GM19043 (cell line): ENCODE measurements at regions not wholly inside any gene's neighbourhood (a gene's known extent, or its start where the extent isn't known, plus 50 kb on each side); places are given as distances from the start of the nearest gene placed in this dataset.

ENCODE experiments used
- ATAC-seq: cut with Tn5 transposase; IDR thresholded peaks from one replicate; pipeline ENCODE4 v1.9.1; 2021; ENCODE audit warnings: low read depth; ENCODE audit not compliant: unreplicated experiment

DNA sequence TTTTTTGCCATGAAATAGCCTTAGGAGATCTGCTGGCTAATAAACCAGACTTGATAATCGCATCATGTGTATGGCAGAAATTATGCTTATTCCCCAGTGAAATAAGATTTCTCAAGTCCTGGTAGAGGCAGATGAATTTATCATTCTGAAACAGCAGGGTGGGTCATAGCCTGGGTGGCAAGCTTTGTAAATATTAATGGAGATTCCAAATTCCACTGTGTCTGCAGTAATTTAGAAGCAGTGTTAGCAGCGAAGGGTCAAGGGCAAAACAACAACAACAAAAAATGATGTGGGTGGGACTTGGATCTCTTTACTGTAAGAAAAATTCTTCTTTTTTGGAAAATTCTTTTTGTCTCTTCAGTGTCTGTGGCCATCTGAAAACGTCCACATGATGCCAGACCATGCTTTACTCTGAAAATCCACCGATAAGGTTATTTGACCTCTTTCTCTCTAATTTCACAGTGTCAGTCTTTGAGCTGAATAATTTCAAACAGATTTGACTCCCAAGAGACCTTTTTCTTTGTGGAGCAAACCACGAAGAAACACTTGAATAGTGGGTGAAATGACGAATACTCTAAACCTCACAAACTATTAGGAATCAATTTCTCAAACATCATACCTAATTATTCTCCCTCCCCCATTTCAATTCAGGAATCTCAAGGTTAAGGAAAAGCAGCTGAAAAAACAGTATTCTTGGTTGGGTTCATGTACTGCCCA is 106.0 kb upstream of the RPS23 start:
- no peak for ATAC-seq

DNA sequence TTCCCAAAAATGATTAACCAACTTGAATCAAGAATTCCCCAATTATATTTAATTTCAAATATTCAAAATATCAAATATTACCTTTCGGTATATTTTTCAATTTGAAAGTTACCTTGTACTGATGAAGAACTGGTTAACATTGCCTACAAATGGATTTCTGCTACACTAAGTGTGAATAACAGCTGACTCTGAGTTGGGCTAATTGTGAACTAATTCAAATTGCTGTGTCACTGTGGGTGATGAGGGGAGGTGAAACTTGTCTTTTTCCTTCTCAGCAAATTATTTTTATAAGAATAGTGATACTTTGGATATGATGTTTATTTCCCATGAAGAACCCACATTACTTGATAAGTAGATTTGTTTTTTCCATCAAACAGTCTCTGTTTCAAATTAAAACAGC is 103.4 kb upstream of the RPS23 start:
- ATAC-seq, result no peak

GRCh38 chr5:82376307-82376706 is 98.2 kb upstream of the RPS23 start:
- no peak for ATAC-seq

DNA sequence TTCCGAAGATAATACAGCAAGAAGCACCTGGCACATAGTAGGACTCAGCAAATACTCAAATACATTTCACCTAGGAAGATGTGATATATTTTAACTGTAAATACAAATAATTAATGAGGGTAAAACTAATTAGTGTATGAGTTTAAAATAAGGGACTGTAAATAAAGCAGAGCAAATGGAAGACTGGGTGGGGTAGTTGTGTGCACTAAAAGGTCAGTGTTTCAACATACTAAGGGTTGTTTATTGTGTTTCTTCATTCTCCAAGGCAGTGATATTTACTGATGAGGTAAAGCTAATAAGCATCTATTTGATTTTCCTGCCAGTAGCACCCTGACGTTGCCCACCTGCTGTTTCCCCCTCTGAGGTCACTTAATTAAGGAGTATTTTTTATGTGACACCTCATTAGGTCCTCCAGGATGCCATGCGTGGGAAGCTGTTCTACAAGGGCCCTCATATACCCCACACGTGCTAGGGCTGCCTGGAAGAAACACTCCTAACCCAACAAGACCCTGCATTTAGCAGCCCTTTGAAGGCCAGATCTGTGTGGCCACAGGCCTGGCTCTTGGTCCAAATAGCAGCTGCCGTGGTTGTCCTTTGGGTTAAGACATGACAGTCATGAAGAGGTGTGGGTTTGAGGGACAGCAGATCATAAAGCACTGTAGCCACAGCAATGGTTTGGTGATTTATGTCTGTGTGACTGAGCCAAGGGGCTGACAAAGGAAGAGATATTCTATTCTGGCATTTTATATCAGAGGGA is 97.5 kb upstream of the RPS23 start:
- ATAC-seq, result no peak

- no peak for ATAC-seq
Observed at GRCh38 chr5:82374637-82375036, 96.5 kb upstream of the RPS23 start.

GRCh38 chr5:82367930-82368329 is 89.8 kb upstream of the RPS23 start:
- ATAC-seq, result no peak

- no peak for ATAC-seq
Observed at GRCh38 chr5:82365744-82366228, 87.6 kb upstream of the RPS23 start.

DNA sequence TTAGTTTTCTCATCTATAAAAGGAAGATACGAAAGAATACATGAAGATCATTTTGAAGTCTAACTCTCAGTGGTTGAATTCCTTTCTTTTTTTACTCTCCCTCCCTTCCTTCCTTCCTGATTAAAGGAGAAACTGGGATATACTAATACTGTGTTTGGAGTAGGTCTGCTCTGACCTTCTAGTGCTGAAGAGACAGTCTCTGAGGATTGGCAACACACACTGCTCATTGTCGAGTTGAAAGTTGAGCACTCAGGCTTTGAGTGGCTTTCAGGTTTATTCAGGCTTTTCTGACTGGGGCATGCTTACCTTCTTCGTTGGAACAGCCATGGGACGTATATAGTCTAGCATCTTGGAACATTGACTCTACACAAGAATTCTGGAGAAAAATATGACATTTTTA is 86.9 kb upstream of the RPS23 start:
- no peak for ATAC-seq

GRCh38 chr5:82364497-82364896 is 86.3 kb upstream of the RPS23 start:
- no peak for ATAC-seq

- ATAC-seq, result no peak
Observed at GRCh38 chr5:82363524-82363923, 85.4 kb upstream of the RPS23 start.

DNA sequence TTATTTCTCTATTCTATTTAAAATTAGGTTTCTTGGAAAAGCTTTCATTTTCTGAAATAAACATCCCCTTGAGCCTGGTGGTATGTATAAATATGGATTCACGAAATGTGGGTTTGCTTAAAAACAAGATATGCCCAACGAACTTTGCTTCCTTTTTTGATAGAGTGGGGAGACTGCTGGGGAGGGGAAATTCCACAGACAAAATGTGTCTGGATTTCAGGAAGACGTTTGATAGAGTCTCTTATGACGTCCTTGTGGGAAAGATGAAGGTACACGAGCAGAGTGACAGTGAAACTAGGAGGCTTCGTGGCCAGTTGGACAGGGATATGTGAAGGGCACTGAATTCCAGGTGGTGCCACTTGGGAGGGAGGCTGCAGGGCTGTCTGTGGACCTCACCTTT is 84.5 kb upstream of the RPS23 start:
- no peak for ATAC-seq

DNA sequence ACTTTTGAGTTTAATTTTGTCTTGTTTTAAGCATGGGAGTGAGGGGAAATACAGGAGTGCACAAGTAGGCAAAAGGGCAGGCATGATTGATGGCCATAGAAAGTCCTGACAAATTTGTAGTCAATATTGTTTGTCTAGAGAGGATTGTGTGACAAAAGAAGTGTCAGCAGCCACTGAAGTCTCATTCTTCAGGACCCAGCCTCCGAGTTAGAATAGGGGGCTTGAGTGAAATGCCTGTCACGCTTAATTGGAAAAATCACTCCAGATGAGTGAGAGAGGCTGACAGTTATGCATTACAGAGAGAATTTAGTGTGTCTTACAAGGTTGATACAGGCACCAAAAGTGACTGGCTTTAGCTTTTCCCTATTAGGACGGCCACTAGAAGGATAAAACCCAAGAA is 81.9 kb upstream of the RPS23 start:
- no peak for ATAC-seq

DNA sequence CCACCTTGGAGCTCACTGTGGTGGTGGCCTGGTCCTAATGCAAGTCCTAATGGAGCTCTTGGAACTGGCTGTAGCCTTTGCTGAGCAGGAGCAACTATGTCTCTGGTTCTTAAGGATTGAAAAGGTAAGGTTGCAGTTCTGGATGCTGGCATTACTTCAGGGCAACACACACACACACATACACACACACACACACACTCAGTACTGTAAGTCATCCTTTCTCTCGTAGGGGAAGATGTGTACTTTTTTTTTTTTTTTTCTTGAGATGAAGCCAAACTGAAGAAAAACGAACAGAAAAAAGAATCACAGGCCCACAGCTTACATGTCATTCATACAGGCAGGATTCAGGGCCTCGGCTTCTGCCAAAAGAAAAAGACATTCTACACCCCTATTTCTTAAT is 81.1 kb upstream of the RPS23 start:
- ATAC-seq, result no peak

- no peak for ATAC-seq
Observed at GRCh38 chr5:82358457-82358856, 80.3 kb upstream of the RPS23 start.

- peak; percentile 52 for ATAC-seq
Observed at GRCh38 chr5:82356808-82357671, 78.9 kb upstream of the RPS23 start.

DNA sequence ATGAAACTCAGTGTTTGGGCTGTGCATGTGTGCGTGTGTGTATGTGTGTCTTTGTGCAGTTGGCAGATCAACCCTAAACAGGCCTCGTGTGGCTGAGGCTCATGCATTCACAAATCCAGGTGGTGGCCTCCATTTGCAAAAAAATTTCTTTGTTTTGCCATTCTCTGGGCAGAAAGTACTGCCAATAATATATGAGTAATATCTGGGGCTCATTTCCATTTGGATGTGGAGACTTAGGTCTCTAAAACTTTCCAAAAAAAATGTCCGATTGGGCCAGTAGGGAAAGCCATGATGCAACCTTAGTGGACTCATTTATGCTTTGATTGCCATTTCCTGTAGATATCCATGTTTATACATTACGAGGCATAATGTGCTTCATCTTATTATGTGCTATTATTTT is 77.9 kb upstream of the RPS23 start:
- ATAC-seq, result no peak

DNA sequence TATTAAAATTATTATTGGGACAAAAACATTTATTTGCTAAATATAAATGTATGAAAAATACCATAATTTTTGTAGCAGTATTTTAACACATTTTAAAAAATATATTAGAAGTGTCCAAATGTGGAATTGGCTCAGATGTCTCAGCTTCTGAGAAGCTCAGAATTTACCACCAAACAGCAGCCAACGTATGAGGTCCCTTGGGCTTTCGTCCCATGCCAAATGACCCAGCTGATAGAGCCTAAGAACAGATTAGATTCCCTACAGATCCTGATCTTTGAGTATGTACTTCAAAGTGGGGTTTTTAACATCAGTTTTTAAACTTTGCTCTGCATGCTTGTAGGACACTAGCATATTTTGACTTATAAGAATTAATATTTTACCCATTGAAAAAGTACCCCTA is 77.3 kb upstream of the RPS23 start:
- ATAC-seq, result no peak

GRCh38 chr5:82355053-82355452 is 76.9 kb upstream of the RPS23 start:
- ATAC-seq, result no peak

GRCh38 chr5:82354543-82354942 is 76.4 kb upstream of the RPS23 start:
- no peak for ATAC-seq

GRCh38 chr5:82353522-82353921 is 75.4 kb upstream of the RPS23 start:
- ATAC-seq, result no peak

- no peak for ATAC-seq
Observed at GRCh38 chr5:82352146-82352791, 74.1 kb upstream of the RPS23 start.
